ENCODE measurements at regions not wholly inside any gene's neighbourhood (a gene's known extent, or its start where the extent isn't known, plus 50 kb on each side); places are given as distances from the start of the nearest gene placed in this dataset.

GRCh38 chr12:30045171-30045570, 261.4 kb upstream of the TMTC1 start:
- Histone ChIP-seq H3K4me3 (no peak overlapping the region), H3K4me1 (no peaks in the 10 kb centered on the region), H3K36me3 (no peaks in the 10 kb centered on the region), H3K27ac (no peak overlapping the region), H3K27me3 (no peaks in the 10 kb centered on the region), H3K9me3 (no peaks in the 10 kb centered on the region)
- DNase-seq (ENCODE audit: low spot score in 2 of 2) = no peak
- intact Hi-C loops (cut with DNase I; ENCODE audit: low total_unique reads) = no loop called here
- TF ChIP-seq POLR2A (IDR thresholded peaks at IDR 0.05) (no peak), POLR2AphosphoS5 (IDR thresholded peaks at IDR 0.05) (no peak), CTCF (IDR thresholded peaks at IDR 0.05) (no peak)

GRCh38 chr12:30044206-30044605, 260.5 kb upstream of the TMTC1 start:
- H3K4me3 ChIP-seq = no peak overlapping the region
- DNase-seq (ENCODE audit: low spot score in 2 of 2) = no peak
- no peak for TF ChIP-seq POLR2A (IDR thresholded peaks at IDR 0.05)
- no peak for TF ChIP-seq POLR2AphosphoS5 (IDR thresholded peaks at IDR 0.05)
- TF ChIP-seq CTCF (IDR thresholded peaks at IDR 0.05) = no peak
- no peaks in the 10 kb centered on the region for H3K36me3 ChIP-seq
- no peak overlapping the region for H3K27ac ChIP-seq
- no peaks in the 10 kb centered on the region for H3K27me3 ChIP-seq
- no peaks in the 10 kb centered on the region for H3K9me3 ChIP-seq
- H3K4me1 ChIP-seq = no peaks in the 10 kb centered on the region
- intact Hi-C loops (cut with DNase I; ENCODE audit: low total_unique reads) = no loop called here

GRCh38 chr12:30043151-30043847, 259.6 kb upstream of the TMTC1 start:
- Histone ChIP-seq H3K27me3 (no peaks in the 10 kb centered on the region), H3K9me3 (no peaks in the 10 kb centered on the region), H3K36me3 (no peaks in the 10 kb centered on the region), H3K4me1 (no peaks in the 10 kb centered on the region), H3K4me3 (no peak overlapping the region), H3K27ac (no peak overlapping the region)
- TF ChIP-seq CTCF (IDR thresholded peaks at IDR 0.05) (no peak), POLR2AphosphoS5 (IDR thresholded peaks at IDR 0.05) (no peak), POLR2A (IDR thresholded peaks at IDR 0.05) (no peak)
- DNase-seq (ENCODE audit: low spot score in 2 of 2) = no peak
- intact Hi-C loops (cut with DNase I; ENCODE audit: low total_unique reads) = no loop called here

- Histone ChIP-seq H3K27ac (no peak overlapping the region), H3K4me3 (no peak overlapping the region), H3K9me3 (no peaks in the 10 kb centered on the region), H3K4me1 (no peaks in the 10 kb centered on the region), H3K36me3 (no peaks in the 10 kb centered on the region), H3K27me3 (no peaks in the 10 kb centered on the region)
- TF ChIP-seq POLR2A (IDR thresholded peaks at IDR 0.05) (no peak), POLR2AphosphoS5 (IDR thresholded peaks at IDR 0.05) (no peak), CTCF (IDR thresholded peaks at IDR 0.05) (no peak)
- intact Hi-C loops (cut with DNase I; ENCODE audit: low total_unique reads) = no loop called here
- no peak for DNase-seq (ENCODE audit: low spot score in 2 of 2)
Observed at GRCh38 chr12:30041096-30041495, 257.4 kb upstream of the TMTC1 start.

- intact Hi-C loops (cut with DNase I; ENCODE audit: low total_unique reads) = no loop called here
- no peak overlapping the region for H3K4me3 ChIP-seq
- no peak overlapping the region for H3K27ac ChIP-seq
- H3K27me3 ChIP-seq = no peaks in the 10 kb centered on the region
- no peak for DNase-seq (ENCODE audit: low spot score in 2 of 2)
- no peaks in the 10 kb centered on the region for H3K9me3 ChIP-seq
- no peaks in the 10 kb centered on the region for H3K36me3 ChIP-seq
- no peak for TF ChIP-seq POLR2A (IDR thresholded peaks at IDR 0.05)
- TF ChIP-seq CTCF (IDR thresholded peaks at IDR 0.05) = no peak
- no peak for TF ChIP-seq POLR2AphosphoS5 (IDR thresholded peaks at IDR 0.05)
- H3K4me1 ChIP-seq = no peaks in the 10 kb centered on the region
Observed at GRCh38 chr12:30030693-30031374, 247.1 kb upstream of the TMTC1 start.

All from breast epithelium (tissue), 4 donors.